Thoracic aorta (tissue), 2 donors: ENCODE measurements at regions not wholly inside any gene's neighbourhood (a gene's known extent, or its start where the extent isn't known, plus 50 kb on each side); places are given as distances from the start of the nearest gene placed in this dataset.

Source experiments
- ATAC-seq: fragments of 150-250 bp; one replicate; pipeline ENCODE4 v1.8.0; 2017; ENCODE audit warnings: low read depth; ENCODE audit not compliant: insufficient number of reproducible peaks, low FRiP score
- DNase-seq: peaks from one replicate; pipeline ENCODE4 v3.0.0-alpha.2; 2020; ENCODE audit warnings: low spot score
- H3K27ac ChIP-seq, 2 donors: fragments of 200-600 bp; sonication (generic); 1 replicate in 1 of 2; 2 replicates in 1 of 2; pipeline ENCODE4 v1.5.1; 2016; ENCODE audit warnings: mild to moderate bottlenecking in 2 of 2, moderate library complexity in 2 of 2
- H3K27me3 ChIP-seq: fragments of 200-600 bp; sonication (generic); replicated peaks from 2 replicates; pipeline ENCODE4 v1.6.0; 2016; ENCODE audit warnings: mild to moderate bottlenecking; ENCODE audit not compliant: insufficient read depth
- H3K36me3 ChIP-seq: fragments of 200-600 bp; sonication (generic); one replicate; pipeline ENCODE4 v1.5.1; 2016
- H3K4me1 ChIP-seq, 2 donors: fragments of 200-600 bp; sonication (generic); 1 replicate in 1 of 2; 2 replicates in 1 of 2; pipeline versions ENCODE4 v1.5.1 to v1.6.0; 2016; ENCODE audit warnings: low read depth in 2 of 2, mild to moderate bottlenecking in 1 of 2; ENCODE audit not compliant: control insufficient read depth in 1 of 2
- H3K4me3 ChIP-seq: fragments of 200-600 bp; sonication (generic); 2 replicates; pipeline ENCODE4 v1.5.1; 2016; ENCODE audit warnings: mild to moderate bottlenecking
- H3K9me3 ChIP-seq: fragments of 200-600 bp; sonication (generic); 2 replicates; pipeline ENCODE4 v1.5.1; 2016
- TF ChIP-seq, protein P1 (sequence below): fragments of 200-600 bp; sonication (generic); IDR thresholded peaks from one replicate; pipeline ENCODE4 v1.5.1; 2019; ENCODE audit warnings: antibody characterized with exemption

DNA sequence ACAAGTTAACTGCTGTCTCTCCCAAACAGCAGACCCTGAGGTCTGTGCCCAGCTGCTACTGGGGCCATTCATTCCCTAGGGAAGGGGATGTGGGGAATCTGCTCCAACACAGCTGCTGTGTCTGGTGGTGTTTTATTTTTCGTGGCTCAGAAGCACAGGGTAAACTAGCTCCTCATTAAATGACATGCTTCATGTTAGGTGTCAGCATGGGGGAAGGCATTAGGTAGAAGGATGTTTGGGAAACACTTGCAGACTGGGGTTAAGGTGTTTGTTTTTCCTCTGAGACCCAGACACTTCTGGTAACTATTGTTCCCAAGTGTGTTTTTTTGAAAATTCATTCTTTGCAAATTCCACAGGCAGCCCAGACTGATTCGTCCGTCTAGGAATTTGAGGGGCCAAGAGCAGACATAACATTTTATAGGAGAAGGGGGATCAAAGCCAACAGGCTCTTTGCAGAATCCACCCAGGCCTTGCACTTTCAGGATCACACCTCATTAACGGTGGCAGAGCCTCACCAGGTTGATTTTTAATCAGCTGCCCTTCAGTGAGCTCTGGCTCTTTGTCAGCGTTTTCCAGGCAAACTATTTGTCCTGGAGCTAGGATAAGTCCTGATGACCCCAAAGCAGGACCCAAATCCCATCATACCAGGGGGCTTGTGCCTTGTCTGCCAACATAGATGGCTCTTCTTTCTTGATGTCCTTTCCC lies 65.4 kb upstream of the ITGA11 start:
- Histone ChIP-seq H3K4me1 (peaks cover 6 to 44% of the 10 kb centered on the region in 2 donors), H3K36me3 (no peaks in the 10 kb centered on the region), H3K27me3 (no peaks in the 10 kb centered on the region), H3K27ac (no peak overlapping the region), H3K4me3 (no peak overlapping the region), H3K9me3 (no peaks in the 10 kb centered on the region)
- ATAC-seq (no peak), DNase-seq (no peak)
- TF ChIP-seq, protein P1, sequence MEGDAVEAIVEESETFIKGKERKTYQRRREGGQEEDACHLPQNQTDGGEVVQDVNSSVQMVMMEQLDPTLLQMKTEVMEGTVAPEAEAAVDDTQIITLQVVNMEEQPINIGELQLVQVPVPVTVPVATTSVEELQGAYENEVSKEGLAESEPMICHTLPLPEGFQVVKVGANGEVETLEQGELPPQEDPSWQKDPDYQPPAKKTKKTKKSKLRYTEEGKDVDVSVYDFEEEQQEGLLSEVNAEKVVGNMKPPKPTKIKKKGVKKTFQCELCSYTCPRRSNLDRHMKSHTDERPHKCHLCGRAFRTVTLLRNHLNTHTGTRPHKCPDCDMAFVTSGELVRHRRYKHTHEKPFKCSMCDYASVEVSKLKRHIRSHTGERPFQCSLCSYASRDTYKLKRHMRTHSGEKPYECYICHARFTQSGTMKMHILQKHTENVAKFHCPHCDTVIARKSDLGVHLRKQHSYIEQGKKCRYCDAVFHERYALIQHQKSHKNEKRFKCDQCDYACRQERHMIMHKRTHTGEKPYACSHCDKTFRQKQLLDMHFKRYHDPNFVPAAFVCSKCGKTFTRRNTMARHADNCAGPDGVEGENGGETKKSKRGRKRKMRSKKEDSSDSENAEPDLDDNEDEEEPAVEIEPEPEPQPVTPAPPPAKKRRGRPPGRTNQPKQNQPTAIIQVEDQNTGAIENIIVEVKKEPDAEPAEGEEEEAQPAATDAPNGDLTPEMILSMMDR = no peak

DNA sequence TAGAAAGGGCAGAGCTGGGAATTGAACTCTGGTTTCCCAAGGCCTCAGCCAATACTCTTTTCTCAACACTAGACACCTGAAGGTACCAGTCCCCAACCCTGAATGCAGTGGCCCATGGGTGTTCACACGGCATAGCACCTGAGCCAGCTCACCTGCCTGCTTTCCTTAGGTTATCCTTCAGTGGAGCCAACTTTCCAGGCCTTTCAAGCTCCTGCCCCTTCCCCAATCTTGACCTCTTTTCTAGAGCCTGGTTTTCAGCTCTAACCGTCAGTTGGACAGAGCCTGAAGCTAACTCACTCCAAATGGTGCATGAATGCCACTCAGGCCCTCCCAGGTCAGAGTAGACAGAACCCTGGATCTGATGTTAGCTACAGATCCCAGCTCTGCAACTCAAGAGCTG lies 66.1 kb upstream of the ITGA11 start:
- no peak for ATAC-seq
- Histone ChIP-seq H3K4me3 (no peak overlapping the region), H3K27ac (no peak overlapping the region), H3K27me3 (no peaks in the 10 kb centered on the region), H3K36me3 (no peaks in the 10 kb centered on the region), H3K4me1 (peaks cover 6 to 39% of the 10 kb centered on the region in 2 donors), H3K9me3 (no peaks in the 10 kb centered on the region)
- TF ChIP-seq, protein P1 = no peak
- DNase-seq = no peak

DNA sequence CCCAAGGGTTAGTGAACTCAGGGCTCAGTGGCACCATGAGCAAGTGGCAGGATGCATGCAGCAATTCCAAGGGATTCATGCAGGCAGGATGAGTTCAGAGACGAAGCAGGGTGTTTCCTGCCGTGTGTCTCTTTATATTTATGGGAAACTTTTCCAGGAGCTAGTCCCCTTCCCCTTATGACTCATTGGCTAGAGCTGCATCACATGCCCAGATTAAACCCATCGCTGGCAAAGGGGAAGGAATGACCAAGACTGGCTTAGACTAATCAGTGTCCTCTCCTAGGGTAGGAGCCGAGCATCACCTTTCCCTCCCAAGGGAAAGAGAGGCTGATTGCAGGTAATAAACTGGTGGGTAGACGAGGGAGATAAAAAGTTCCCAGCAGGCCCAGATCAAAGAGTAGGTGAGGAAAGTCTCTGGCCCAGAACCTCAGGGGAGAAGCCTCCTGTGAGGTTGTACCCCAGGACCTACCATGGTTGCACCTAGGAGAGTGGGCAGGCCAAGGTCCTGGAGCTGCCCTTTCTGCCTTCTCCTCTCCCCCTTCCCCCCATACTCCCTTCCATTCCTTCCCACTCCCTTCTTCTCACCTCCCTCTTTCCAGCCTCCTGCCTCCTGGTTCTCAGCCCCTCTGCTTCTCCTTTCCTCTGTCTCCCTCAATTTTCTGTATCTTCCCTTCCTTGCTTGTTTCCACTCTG lies 67.8 kb upstream of the ITGA11 start:
- Histone ChIP-seq H3K36me3 (no peaks in the 10 kb centered on the region), H3K9me3 (no peaks in the 10 kb centered on the region), H3K4me1 (peaks cover 6 to 26% of the 10 kb centered on the region in 2 donors), H3K27me3 (no peaks in the 10 kb centered on the region), H3K27ac (no peak overlapping the region), H3K4me3 (no peak overlapping the region)
- ATAC-seq = no peak
- TF ChIP-seq, protein P1 = no peak
- no peak for DNase-seq

DNA sequence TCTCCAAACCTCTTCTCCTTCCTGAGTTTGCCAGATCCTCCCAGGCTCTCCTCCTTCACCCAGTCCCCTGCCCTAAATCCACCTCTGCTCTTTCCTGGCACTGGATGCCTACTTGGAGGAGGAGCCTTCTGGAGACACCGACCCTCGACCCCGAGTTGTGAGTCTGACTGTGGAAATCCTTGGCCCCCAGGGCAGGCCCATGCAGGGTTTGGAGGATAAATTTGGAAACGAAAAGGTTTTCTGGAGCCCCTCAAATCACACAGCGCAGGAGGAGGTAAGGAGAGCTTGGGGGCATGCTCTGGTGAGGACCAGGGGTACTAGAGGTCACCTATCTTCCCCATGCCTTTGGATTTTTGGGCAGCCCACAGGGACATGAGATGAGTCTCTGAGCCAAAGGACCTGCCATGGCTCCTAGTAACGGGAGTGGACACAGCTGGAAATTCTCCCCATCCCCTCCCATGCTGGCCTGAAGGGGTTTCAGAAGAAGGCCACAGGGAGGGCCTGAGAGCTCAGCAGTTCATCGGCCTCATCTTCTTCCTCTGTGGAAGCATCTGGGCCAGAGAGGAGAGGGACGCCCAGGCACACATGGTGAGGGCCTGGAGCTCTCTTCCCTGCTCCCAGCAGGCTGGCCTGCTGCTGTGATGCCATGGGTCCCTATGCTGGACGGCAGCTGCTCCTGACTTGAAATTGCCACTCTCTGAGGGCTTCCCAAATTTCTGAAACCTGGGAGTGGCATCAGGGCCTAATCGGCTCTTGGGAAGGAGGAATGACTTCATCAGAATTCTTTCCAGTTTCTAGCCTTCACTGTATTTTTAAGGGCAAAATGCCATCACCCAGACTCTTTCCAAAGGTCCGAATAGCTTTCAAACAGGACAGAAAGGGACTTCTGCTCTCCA lies 68.6 kb upstream of the ITGA11 start:
- ATAC-seq = peak; percentile 7
- H3K4me3 ChIP-seq = no peak overlapping the region
- TF ChIP-seq, protein P1 = no peak
- no peaks in the 10 kb centered on the region for H3K27me3 ChIP-seq
- peaks cover 6 to 26% of the 10 kb centered on the region in 2 donors for H3K4me1 ChIP-seq
- no peak for DNase-seq
- peak overlapping the region; percentile 46 to 55 for H3K27ac ChIP-seq
- no peaks in the 10 kb centered on the region for H3K36me3 ChIP-seq
- H3K9me3 ChIP-seq = no peaks in the 10 kb centered on the region

DNA sequence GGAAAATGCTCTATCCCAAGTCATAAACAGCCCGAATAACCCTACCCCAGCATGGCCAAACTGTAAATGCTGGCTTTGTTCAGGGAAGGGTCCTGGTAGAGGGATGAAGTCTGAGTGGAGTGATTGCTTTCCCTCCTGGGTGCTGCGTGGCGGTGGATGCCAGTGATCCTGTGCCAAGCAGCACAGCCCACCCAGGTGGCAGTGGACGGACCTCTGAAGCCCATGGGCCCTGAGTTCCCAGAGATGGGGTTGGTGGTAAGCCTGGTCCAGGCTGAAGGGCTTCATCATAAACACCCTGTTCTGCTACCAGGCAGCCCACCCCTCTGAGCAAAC lies 69.3 kb upstream of the ITGA11 start:
- H3K36me3 ChIP-seq = no peaks in the 10 kb centered on the region
- H3K27me3 ChIP-seq = no peaks in the 10 kb centered on the region
- DNase-seq (no peak), ATAC-seq (no peak)
- H3K4me1 ChIP-seq = peaks cover 6 to 26% of the 10 kb centered on the region in 2 donors
- peak overlapping the region in 1 of 2 donors; percentile 23 for H3K27ac ChIP-seq
- TF ChIP-seq, protein P1 = no peak
- no peaks in the 10 kb centered on the region for H3K9me3 ChIP-seq
- H3K4me3 ChIP-seq = no peak overlapping the region
